ENCODE measurements at regions not wholly inside any gene's neighbourhood (a gene's known extent, or its start where the extent isn't known, plus 50 kb on each side); places are given as distances from the start of the nearest gene placed in this dataset.

DNA sequence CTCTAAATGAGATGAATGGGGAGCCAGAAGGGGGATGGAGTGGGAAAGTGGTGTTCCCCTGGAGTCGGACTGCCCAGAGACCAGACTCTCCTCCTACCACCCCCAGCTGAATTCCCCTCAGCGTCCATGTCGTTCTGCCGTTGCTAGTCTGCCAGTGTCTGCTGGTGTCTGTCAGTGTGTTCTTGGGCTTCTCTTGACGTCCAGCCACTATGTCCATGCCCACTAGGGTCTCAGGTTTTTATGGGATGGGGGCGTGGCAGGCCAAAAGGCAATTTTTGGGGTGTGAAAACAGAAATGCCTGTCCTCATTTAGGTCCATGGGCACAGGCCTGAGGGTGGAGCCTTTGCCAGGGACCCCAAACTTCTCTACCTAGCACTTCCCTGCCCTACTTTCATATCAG is 589.6 kb downstream of the IGSF11 start (continued):
- TF ChIP-seq, protein P1, sequence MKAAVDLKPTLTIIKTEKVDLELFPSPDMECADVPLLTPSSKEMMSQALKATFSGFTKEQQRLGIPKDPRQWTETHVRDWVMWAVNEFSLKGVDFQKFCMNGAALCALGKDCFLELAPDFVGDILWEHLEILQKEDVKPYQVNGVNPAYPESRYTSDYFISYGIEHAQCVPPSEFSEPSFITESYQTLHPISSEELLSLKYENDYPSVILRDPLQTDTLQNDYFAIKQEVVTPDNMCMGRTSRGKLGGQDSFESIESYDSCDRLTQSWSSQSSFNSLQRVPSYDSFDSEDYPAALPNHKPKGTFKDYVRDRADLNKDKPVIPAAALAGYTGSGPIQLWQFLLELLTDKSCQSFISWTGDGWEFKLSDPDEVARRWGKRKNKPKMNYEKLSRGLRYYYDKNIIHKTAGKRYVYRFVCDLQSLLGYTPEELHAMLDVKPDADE (IDR thresholded peaks at IDR 0.05): no peak
- TF ChIP-seq NANOG (IDR thresholded peaks at IDR 0.05; ENCODE audit: borderline replicate concordance): no peak

DNA sequence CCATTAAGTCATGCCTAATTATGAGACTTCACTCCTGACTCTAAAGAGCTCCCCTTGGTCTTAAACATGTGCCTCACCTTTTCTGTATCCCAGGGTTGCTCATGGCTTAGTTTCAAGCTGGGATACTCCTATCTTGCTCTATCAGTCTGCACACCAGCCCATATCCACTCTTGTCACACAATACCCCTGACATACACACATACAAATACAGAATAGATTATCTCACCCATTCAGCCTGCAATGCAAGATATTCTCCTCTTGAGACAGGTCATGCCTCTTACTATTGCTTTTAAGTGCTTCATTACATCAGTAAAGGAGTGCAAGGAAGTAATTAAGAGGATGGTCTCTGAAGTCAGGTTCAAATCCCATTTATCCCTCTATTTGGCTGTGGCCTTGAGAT is 587.3 kb downstream of the IGSF11 start:
- H3K79me2 ChIP-seq (replicated peaks; ENCODE audit: insufficient read depth): no peaks in the 10 kb centered on the region
- Mint-ChIP-seq H3K9me3 (peaks cover 17% of the 10 kb centered on the region), H3K27ac (no peak overlapping the region), H3K4me3 (no peak overlapping the region), H3K27me3 (ENCODE audit: insufficient read depth, low read depth, poor library complexity) (peaks cover 1% of the 10 kb centered on the region), H3K36me3 (ENCODE audit: low read depth) (peaks cover 11% of the 10 kb centered on the region; the same call in 1 of the 3 replicates), H3K4me1 (no peaks in the 10 kb centered on the region)
- peaks cover 16% of the 10 kb centered on the region for H3K9me2 ChIP-seq (ENCODE audit: insufficient read depth)
- peaks cover 7% of the 10 kb centered on the region for H3K36me3 ChIP-seq (ENCODE audit: insufficient read depth)
- H4K20me1 ChIP-seq (replicated peaks; ENCODE audit: insufficient read depth): no peaks in the 10 kb centered on the region
- H3K4me3 ChIP-seq: no peak overlapping the region
- no peak overlapping the region for H2AFZ ChIP-seq
- H3K4me1 ChIP-seq (ENCODE audit: insufficient read depth): no peaks in the 10 kb centered on the region; the same call in 1 of the 2 replicates
- no peaks in the 10 kb centered on the region for H3K27me3 ChIP-seq (ENCODE audit: insufficient read depth)
- DNase-seq (ENCODE audit: low spot score) (no peak), ATAC-seq (no peak)
- H3F3A ChIP-seq (replicated peaks; ENCODE audit: low read depth): no peaks in the 10 kb centered on the region
- H3K4me2 ChIP-seq: no peak overlapping the region
- no peak overlapping the region for H3K27ac ChIP-seq (ENCODE audit: low read depth)
- TF ChIP-seq CREB1 (CRISPR knock-in tag; IDR thresholded peaks at IDR 0.05; ENCODE audit: low read depth) (no peak), STAT1 (IDR thresholded peaks at IDR 0.05; ENCODE audit: unreplicated experiment) (no peak), JUNB (IDR thresholded peaks at IDR 0.05; ENCODE audit: unreplicated experiment) (no peak), ZNF331 (CRISPR knock-in tag; IDR thresholded peaks at IDR 0.05; ENCODE audit: low read depth) (no peak), EZH2 (IDR thresholded peaks at IDR 0.05; ENCODE audit: low read depth, unreplicated experiment) (no peak), NANOG (IDR thresholded peaks at IDR 0.05; ENCODE audit: borderline replicate concordance) (no peak), ZNF114 (CRISPR knock-in tag; IDR thresholded peaks at IDR 0.05) (no peak), EZH2phosphoT487 (IDR thresholded peaks at IDR 0.05; ENCODE audit: unreplicated experiment) (no peak), POLR2AphosphoS5 (IDR thresholded peaks at IDR 0.05; ENCODE audit: low read depth) (no peak)
- TF ChIP-seq, protein P2, sequence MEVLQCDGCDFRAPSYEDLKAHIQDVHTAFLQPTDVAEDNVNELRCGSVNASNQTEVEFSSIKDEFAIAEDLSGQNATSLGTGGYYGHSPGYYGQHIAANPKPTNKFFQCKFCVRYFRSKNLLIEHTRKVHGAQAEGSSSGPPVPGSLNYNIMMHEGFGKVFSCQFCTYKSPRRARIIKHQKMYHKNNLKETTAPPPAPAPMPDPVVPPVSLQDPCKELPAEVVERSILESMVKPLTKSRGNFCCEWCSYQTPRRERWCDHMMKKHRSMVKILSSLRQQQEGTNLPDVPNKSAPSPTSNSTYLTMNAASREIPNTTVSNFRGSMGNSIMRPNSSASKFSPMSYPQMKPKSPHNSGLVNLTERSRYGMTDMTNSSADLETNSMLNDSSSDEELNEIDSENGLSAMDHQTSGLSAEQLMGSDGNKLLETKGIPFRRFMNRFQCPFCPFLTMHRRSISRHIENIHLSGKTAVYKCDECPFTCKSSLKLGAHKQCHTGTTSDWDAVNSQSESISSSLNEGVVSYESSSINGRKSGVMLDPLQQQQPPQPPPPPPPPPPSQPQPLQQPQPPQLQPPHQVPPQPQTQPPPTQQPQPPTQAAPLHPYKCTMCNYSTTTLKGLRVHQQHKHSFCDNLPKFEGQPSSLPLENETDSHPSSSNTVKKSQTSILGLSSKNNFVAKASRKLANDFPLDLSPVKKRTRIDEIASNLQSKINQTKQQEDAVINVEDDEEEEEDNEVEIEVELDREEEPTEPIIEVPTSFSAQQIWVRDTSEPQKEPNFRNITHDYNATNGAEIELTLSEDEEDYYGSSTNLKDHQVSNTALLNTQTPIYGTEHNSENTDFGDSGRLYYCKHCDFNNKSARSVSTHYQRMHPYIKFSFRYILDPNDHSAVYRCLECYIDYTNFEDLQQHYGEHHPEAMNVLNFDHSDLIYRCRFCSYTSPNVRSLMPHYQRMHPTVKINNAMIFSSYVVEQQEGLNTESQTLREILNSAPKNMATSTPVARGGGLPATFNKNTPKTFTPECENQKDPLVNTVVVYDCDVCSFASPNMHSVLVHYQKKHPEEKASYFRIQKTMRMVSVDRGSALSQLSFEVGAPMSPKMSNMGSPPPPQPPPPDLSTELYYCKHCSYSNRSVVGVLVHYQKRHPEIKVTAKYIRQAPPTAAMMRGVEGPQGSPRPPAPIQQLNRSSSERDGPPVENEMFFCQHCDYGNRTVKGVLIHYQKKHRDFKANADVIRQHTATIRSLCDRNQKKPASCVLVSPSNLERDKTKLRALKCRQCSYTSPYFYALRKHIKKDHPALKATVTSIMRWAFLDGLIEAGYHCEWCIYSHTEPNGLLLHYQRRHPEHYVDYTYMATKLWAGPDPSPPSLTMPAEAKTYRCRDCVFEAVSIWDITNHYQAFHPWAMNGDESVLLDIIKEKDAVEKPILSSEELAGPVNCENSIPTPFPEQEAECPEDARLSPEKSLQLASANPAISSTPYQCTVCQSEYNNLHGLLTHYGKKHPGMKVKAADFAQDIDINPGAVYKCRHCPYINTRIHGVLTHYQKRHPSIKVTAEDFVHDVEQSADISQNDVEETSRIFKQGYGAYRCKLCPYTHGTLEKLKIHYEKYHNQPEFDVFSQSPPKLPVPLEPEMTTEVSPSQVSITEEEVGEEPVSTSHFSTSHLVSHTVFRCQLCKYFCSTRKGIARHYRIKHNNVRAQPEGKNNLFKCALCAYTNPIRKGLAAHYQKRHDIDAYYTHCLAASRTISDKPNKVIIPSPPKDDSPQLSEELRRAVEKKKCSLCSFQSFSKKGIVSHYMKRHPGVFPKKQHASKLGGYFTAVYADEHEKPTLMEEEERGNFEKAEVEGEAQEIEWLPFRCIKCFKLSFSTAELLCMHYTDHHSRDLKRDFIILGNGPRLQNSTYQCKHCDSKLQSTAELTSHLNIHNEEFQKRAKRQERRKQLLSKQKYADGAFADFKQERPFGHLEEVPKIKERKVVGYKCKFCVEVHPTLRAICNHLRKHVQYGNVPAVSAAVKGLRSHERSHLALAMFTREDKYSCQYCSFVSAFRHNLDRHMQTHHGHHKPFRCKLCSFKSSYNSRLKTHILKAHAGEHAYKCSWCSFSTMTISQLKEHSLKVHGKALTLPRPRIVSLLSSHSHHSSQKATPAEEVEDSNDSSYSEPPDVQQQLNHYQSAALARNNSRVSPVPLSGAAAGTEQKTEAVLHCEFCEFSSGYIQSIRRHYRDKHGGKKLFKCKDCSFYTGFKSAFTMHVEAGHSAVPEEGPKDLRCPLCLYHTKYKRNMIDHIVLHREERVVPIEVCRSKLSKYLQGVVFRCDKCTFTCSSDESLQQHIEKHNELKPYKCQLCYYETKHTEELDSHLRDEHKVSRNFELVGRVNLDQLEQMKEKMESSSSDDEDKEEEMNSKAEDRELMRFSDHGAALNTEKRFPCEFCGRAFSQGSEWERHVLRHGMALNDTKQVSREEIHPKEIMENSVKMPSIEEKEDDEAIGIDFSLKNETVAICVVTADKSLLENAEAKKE (CRISPR knock-in tag; IDR thresholded peaks at IDR 0.05): no peak
- TF ChIP-seq, protein P3, sequence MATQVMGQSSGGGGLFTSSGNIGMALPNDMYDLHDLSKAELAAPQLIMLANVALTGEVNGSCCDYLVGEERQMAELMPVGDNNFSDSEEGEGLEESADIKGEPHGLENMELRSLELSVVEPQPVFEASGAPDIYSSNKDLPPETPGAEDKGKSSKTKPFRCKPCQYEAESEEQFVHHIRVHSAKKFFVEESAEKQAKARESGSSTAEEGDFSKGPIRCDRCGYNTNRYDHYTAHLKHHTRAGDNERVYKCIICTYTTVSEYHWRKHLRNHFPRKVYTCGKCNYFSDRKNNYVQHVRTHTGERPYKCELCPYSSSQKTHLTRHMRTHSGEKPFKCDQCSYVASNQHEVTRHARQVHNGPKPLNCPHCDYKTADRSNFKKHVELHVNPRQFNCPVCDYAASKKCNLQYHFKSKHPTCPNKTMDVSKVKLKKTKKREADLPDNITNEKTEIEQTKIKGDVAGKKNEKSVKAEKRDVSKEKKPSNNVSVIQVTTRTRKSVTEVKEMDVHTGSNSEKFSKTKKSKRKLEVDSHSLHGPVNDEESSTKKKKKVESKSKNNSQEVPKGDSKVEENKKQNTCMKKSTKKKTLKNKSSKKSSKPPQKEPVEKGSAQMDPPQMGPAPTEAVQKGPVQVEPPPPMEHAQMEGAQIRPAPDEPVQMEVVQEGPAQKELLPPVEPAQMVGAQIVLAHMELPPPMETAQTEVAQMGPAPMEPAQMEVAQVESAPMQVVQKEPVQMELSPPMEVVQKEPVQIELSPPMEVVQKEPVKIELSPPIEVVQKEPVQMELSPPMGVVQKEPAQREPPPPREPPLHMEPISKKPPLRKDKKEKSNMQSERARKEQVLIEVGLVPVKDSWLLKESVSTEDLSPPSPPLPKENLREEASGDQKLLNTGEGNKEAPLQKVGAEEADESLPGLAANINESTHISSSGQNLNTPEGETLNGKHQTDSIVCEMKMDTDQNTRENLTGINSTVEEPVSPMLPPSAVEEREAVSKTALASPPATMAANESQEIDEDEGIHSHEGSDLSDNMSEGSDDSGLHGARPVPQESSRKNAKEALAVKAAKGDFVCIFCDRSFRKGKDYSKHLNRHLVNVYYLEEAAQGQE (IDR thresholded peaks at IDR 0.05; ENCODE audit: unreplicated experiment): no peak
- TF ChIP-seq, protein P1 (IDR thresholded peaks at IDR 0.05): no peak

All from GM23338 (cell line).